ENCODE measurements at regions not wholly inside any gene's neighbourhood (a gene's known extent, or its start where the extent isn't known, plus 50 kb on each side); places are given as distances from the start of the nearest gene placed in this dataset.

DNA sequence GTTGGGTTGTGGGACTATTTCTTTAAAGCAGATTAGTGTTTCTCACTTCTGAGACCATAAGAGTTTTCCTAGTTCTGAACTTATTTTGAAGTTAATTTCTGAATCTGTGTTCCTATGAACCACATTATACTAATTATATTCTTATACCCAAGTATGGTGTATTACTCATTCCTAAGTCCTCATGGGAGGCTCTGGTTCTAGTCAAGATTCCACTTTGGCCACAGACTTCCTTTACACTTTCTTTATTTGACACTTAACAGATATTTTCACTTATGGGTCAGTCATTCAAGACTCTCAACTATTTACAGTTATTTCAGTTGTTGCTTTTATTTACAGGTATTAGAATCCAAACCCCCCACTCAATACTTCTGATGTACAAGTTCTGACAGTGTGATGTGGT lies 937.2 kb upstream of the TYRP1 start (continued):
- TF ChIP-seq, protein P1, sequence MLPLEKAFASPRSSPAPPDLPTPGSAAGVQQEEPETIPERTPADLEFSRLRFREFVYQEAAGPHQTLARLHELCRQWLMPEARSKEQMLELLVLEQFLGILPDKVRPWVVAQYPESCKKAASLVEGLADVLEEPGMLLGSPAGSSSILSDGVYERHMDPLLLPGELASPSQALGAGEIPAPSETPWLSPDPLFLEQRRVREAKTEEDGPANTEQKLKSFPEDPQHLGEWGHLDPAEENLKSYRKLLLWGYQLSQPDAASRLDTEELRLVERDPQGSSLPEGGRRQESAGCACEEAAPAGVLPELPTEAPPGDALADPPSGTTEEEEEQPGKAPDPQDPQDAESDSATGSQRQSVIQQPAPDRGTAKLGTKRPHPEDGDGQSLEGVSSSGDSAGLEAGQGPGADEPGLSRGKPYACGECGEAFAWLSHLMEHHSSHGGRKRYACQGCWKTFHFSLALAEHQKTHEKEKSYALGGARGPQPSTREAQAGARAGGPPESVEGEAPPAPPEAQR (CRISPR knock-in tag; IDR thresholded peaks at IDR 0.05): no peak
- TF ChIP-seq RELA (CRISPR knock-in tag; IDR thresholded peaks at IDR 0.05; ENCODE audit: borderline replicate concordance): no peak
- TF ChIP-seq ZNF423 (CRISPR knock-in tag; IDR thresholded peaks at IDR 0.05): no peak
- no peak for TF ChIP-seq GTF2I (CRISPR knock-in tag; conservative IDR thresholded peaks at IDR 0.05)
- TF ChIP-seq PRRX2 (CRISPR knock-in tag; IDR thresholded peaks at IDR 0.05): no peak
- TF ChIP-seq, protein P2, sequence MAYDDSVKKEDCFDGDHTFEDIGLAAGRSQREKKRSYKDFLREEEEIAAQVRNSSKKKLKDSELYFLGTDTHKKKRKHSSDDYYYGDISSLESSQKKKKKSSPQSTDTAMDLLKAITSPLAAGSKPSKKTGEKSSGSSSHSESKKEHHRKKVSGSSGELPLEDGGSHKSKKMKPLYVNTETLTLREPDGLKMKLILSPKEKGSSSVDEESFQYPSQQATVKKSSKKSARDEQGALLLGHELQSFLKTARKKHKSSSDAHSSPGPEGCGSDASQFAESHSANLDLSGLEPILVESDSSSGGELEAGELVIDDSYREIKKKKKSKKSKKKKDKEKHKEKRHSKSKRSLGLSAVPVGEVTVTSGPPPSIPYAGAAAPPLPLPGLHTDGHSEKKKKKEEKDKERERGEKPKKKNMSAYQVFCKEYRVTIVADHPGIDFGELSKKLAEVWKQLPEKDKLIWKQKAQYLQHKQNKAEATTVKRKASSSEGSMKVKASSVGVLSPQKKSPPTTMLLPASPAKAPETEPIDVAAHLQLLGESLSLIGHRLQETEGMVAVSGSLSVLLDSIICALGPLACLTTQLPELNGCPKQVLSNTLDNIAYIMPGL (CRISPR knock-in tag; IDR thresholded peaks at IDR 0.05): no peak
- no peak for TF ChIP-seq FOXP1 (CRISPR knock-in tag; IDR thresholded peaks at IDR 0.05; ENCODE audit: borderline replicate concordance)
- TF ChIP-seq ZNF232 (CRISPR knock-in tag; IDR thresholded peaks at IDR 0.05): no peak
- TF ChIP-seq ZBTB21 (CRISPR knock-in tag; IDR thresholded peaks at IDR 0.05; ENCODE audit: borderline replicate concordance): no peak
- TF ChIP-seq, protein P3, sequence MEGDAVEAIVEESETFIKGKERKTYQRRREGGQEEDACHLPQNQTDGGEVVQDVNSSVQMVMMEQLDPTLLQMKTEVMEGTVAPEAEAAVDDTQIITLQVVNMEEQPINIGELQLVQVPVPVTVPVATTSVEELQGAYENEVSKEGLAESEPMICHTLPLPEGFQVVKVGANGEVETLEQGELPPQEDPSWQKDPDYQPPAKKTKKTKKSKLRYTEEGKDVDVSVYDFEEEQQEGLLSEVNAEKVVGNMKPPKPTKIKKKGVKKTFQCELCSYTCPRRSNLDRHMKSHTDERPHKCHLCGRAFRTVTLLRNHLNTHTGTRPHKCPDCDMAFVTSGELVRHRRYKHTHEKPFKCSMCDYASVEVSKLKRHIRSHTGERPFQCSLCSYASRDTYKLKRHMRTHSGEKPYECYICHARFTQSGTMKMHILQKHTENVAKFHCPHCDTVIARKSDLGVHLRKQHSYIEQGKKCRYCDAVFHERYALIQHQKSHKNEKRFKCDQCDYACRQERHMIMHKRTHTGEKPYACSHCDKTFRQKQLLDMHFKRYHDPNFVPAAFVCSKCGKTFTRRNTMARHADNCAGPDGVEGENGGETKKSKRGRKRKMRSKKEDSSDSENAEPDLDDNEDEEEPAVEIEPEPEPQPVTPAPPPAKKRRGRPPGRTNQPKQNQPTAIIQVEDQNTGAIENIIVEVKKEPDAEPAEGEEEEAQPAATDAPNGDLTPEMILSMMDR (IDR thresholded peaks at IDR 0.05): no peak

DNA sequence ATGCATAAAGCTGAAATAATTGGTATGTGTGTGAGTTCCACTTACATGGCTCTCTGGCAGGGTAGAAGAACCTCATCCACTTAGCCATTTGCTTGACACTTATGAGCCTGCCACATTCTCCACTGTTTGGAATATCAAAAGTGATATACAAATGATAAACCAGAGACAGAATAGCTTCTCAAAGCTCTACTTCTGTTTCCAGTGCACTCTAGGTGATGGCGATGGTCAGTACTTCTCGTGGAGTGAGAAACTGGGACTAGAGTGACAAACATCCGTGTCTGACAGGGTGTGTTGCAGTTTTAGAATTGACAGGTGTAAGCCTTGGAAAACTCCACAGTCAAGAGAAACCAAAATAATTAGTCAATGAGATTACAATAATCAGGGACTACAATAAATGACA lies 935.8 kb upstream of the TYRP1 start:
- Mint-ChIP-seq H3K9me3 (no peaks in the 10 kb centered on the region), H3K4me1 (no peaks in the 10 kb centered on the region), H3K27me3 (ENCODE audit: low read depth) (no peaks in the 10 kb centered on the region), H3K27ac (no peak overlapping the region), H3K36me3 (no peaks in the 10 kb centered on the region), H3K4me3 (no peak overlapping the region)
- DNase-seq (ENCODE audit: low spot score) (no peak), ATAC-seq (no peak)
- TF ChIP-seq CREM (CRISPR knock-in tag; IDR thresholded peaks at IDR 0.05) (no peak), NFE2L1 (CRISPR knock-in tag; IDR thresholded peaks at IDR 0.05) (no peak)
- POLR2A ChIA-PET: no interaction called here
- CTCF ChIA-PET: no interaction called here

DNA sequence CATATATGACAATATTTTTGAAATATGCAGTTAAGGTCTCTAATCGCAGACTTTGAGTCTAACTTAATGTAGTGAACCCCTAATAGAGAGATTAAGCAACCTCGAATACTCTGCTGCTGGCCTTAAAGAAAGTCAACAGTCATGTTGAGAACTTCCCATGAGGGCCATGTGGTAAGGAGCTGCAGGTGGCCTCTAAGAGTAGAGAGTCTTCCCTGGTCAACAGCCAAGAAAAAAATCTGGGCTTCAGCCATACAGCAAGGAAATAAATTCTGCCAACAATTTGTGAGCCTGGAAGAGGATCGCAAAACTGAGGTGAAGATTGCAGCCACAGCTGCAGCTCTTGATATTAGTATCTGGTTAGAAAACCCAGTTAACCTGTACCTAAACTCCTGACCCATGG lies 935.2 kb upstream of the TYRP1 start:
- H3K4me3 Mint-ChIP-seq: no peak overlapping the region
- no peaks in the 10 kb centered on the region for H3K36me3 Mint-ChIP-seq
- no peaks in the 10 kb centered on the region for H3K4me1 Mint-ChIP-seq
- ATAC-seq (no peak), DNase-seq (ENCODE audit: low spot score) (no peak)
- ChIA-PET POLR2A (no interaction called here), CTCF (no interaction called here)
- no peak overlapping the region for H3K27ac Mint-ChIP-seq
- no peaks in the 10 kb centered on the region for H3K27me3 Mint-ChIP-seq (ENCODE audit: low read depth)
- no peaks in the 10 kb centered on the region for H3K9me3 Mint-ChIP-seq
- TF ChIP-seq GABPB1 (CRISPR knock-in tag; IDR thresholded peaks at IDR 0.05) (no peak), FOXK1 (CRISPR knock-in tag; IDR thresholded peaks at IDR 0.05) (no peak), JUN (CRISPR knock-in tag; IDR thresholded peaks at IDR 0.05) (no peak)

GRCh38 chr9:11779971-11780370 lies 913.2 kb upstream of the TYRP1 start:
- H3K4me3 Mint-ChIP-seq: no peak overlapping the region
- ATAC-seq (no peak), DNase-seq (ENCODE audit: low spot score) (no peak)
- ChIA-PET CTCF (no interaction called here), POLR2A (no interaction called here)
- H3K4me1 Mint-ChIP-seq: no peaks in the 10 kb centered on the region
- TF ChIP-seq ETV6 (CRISPR knock-in tag; IDR thresholded peaks at IDR 0.05): no peak
- TF ChIP-seq, protein P4, sequence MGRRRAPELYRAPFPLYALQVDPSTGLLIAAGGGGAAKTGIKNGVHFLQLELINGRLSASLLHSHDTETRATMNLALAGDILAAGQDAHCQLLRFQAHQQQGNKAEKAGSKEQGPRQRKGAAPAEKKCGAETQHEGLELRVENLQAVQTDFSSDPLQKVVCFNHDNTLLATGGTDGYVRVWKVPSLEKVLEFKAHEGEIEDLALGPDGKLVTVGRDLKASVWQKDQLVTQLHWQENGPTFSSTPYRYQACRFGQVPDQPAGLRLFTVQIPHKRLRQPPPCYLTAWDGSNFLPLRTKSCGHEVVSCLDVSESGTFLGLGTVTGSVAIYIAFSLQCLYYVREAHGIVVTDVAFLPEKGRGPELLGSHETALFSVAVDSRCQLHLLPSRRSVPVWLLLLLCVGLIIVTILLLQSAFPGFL (CRISPR knock-in tag; IDR thresholded peaks at IDR 0.05; ENCODE audit: borderline replicate concordance): no peak
- TF ChIP-seq, protein P5, sequence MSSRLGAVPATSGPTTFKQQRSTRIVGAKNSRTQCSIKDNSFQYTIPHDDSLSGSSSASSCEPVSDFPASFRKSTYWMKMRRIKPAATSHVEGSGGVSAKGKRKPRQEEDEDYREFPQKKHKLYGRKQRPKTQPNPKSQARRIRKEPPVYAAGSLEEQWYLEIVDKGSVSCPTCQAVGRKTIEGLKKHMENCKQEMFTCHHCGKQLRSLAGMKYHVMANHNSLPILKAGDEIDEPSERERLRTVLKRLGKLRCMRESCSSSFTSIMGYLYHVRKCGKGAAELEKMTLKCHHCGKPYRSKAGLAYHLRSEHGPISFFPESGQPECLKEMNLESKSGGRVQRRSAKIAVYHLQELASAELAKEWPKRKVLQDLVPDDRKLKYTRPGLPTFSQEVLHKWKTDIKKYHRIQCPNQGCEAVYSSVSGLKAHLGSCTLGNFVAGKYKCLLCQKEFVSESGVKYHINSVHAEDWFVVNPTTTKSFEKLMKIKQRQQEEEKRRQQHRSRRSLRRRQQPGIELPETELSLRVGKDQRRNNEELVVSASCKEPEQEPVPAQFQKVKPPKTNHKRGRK (CRISPR knock-in tag; IDR thresholded peaks at IDR 0.05; ENCODE audit: borderline replicate concordance): no peak
- TF ChIP-seq IRF2 (CRISPR knock-in tag; IDR thresholded peaks at IDR 0.05; ENCODE audit: borderline replicate concordance, low read depth): no peak
- no peak for TF ChIP-seq SOX15 (CRISPR knock-in tag; IDR thresholded peaks at IDR 0.05)
- no peak for TF ChIP-seq ATF2 (CRISPR knock-in tag; IDR thresholded peaks at IDR 0.05; ENCODE audit: borderline replicate concordance, low read depth)
- TF ChIP-seq, protein P1 (CRISPR knock-in tag; IDR thresholded peaks at IDR 0.05): no peak
- no peak for TF ChIP-seq JUN (CRISPR knock-in tag; IDR thresholded peaks at IDR 0.05)
- no peak for TF ChIP-seq ESRRA (CRISPR knock-in tag; IDR thresholded peaks at IDR 0.05; ENCODE audit: borderline replicate concordance)
- no peaks in the 10 kb centered on the region for H3K9me3 Mint-ChIP-seq
- no peaks in the 10 kb centered on the region for H3K27me3 Mint-ChIP-seq (ENCODE audit: low read depth)
- no peaks in the 10 kb centered on the region for H3K36me3 Mint-ChIP-seq
- H3K27ac Mint-ChIP-seq: no peak overlapping the region
